ENCODE measurements at regions not wholly inside any gene's neighbourhood (a gene's known extent, or its start where the extent isn't known, plus 50 kb on each side); places are given as distances from the start of the nearest gene placed in this dataset.
"Not testable (repeated sequence)": the region's sequence is repeated elsewhere in the genome, so short reads cannot be mapped to it uniquely, and the experiment has no call there.

DNA sequence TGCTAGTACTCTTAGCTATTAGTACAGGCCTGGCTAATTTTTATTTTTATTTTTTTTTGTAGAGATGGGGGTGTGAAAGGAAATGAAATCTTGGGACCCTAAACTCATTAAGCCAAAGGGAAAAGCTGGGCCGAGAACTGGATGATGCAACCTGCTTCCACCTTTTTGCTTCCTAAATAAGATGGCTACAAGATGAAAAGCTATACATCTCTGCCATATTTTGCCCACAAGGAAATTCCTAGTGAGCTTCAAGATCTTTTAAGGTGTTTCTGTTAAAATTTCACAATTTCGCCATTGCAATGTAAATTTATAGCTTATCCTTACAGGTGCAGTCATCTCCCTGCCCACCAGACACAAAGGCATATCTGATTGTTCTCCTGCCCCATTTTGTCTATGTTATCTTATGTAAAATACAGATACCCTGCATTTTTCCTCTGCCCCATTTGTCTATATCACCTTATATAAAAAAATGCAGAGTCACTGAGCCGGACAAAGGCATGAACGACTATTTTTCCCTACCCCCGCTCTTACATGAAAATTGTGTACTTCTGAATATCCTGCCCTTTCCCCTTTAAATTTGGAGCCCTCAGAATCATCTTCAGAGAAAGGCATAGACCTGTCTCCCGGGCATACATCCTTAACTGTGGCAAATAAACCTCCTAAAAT is 112.0 kb upstream of the SLC38A2 start:
- no peak for DNase-seq

DNA sequence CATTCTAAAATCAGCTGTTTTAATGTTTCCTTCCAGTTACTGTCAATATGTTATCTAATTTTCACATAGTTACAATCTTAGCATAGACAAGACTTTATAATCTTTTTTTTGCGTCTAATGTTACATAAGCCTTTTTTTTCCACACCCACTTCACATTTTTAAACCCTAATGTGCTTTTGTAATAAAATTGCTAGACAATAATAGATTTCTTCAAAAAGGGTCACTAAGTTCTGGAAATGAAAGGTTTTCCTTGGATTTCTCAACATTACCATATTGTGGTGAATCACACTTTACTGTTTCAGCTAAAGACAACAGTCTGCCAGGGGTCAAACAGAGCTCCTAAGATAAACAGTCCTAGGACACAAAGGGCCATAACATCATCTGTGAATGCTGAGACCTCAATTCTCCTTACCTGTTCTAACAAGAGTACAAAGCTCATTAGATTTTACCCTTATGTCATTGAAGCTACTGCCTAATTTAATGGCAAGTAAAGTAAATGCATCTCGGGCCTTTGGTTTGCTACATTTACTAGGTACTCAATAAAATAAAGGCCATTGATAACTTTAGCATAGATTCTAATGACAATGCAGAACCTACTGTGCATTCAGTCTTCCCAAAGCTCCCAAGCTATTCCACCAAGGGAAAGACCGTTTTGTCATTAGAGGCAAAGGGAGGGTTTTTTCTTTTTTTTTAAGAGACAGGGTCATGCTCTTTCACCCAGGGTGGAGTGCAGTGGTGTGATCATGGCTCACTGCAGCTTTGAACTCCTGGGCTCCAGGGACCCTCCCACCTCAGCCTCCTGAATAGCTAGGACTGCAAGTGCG is 111.2 kb upstream of the SLC38A2 start:
- DNase-seq = no peak

DNA sequence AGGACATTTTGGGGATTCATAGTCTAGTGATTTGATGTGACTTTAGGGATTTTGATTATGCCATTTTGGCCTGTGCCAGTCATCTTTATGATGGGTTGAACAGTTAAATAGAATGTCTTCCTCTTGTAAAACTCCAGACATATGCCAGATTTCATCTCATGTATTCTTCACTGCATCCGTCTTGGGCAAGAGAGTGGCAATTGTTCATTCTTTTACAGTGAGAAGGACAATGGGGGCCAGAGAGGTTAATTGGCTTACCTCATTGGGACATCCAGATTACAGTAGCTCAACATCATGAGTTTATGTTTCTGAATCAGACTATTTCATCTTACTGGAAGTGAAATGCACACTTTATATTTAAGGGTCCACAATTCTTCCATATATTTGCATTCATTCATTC is 108.2 kb upstream of the SLC38A2 start:
- DNase-seq = no peak

DNA sequence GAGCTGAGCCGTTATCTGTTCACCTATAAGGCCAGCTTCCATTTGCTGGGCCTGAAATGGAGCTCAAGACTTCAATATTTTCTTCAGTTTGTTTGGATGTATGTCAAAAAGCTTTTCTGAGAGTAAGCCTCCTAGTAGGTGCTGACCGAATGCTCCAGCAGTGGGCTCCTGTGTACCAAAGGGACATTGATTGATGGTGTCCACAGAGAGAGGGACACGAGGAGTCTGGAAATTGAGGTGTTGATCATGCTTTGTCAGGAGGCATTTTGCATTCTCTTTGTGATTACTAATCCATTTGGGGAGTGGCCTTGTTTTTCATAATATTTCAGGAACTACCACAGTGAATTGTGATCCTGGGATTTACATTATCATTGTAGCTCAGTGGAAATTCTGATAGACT is 107.7 kb upstream of the SLC38A2 start:
- DNase-seq = no peak

DNA sequence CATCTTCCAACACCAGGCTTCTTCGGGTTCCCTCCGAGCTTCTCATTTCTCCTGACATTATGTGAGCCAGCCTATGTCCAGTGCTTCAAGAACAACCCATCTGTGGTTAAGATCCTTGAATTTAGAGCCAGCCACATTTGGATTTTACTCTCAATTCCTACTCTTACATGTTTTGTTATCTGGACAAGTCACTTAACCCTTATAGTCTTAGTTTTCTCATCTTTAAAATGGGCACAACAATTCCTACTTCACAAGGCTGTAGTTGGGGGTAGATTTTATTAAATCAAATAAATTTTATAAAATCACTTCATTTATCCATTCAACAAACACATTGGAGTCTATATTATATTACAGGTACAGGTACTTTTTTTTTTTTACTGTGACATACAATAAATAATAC is 105.5 kb upstream of the SLC38A2 start:
- DNase-seq = no peak

DNA sequence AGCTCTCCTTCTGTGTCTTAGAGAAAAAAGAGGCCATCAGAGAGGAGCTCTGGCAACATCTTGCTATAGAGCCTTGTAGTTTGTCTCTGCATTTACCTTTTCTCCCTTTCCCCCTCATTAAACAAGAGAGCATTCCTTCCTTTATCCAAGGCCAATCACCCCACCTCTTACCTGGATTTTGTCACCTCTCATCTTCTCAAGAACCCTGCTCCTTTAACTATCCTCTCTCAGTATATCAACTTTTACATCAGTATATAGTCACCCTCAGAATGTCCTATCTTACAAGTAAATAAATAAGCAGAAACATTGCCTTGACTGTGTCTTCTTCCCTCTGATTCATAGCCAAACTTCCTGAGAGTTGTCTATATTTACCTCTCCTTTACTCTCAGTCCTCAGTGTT is 105.0 kb upstream of the SLC38A2 start:
- DNase-seq = no peak

DNA sequence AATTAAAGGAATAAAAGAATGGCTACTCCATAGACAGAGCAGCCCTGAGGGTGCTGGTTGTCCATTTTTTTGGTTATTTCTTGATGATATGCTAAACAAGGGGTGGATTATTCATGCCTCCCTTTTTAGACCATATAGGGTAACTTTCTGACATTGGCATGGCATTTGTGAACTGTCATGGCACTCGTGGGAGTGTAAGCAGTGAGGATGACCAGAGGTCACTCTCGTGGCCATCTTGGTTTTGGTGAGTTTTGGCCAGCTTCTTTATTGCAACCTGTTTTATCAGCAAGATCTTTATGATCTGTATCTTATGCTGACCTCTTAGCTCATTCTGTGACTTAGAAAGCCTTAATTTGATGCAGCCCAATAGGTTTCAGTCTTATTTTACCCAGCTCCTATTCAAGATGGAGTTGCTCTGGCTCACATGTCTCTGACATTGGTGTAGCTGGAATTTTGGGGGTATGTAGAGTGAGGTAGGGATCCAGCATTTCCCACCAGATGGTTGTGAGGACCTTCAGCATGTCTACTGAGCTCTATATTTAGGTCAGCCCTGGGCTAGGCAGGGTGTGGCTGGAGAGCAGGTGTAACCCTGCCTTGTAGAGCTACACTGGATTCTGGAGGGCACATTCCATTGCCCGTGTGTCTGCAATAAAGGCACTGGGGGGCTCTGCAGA is 103.5 kb upstream of the SLC38A2 start:
- no peak for DNase-seq

DNA sequence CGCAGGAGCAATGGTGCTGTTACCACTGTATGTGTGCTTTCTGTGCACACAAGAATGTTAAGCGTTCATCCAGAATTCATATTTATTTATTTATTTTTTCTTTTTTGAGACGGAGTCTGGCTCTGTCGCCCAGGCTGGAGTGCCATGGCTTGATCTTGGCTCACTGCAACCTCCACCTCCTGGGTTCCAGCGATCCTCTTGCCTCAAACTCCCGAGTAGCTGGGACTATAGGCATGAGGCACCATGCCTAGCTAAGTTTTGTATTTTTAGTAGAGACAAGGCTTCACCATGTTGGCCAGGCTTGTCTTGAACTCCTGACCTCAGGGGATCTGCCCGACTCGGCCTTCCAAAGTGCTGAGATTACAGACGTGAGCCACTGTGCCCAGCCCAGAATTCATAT is 101.8 kb upstream of the SLC38A2 start:
- not testable (repeated sequence) for DNase-seq

DNA sequence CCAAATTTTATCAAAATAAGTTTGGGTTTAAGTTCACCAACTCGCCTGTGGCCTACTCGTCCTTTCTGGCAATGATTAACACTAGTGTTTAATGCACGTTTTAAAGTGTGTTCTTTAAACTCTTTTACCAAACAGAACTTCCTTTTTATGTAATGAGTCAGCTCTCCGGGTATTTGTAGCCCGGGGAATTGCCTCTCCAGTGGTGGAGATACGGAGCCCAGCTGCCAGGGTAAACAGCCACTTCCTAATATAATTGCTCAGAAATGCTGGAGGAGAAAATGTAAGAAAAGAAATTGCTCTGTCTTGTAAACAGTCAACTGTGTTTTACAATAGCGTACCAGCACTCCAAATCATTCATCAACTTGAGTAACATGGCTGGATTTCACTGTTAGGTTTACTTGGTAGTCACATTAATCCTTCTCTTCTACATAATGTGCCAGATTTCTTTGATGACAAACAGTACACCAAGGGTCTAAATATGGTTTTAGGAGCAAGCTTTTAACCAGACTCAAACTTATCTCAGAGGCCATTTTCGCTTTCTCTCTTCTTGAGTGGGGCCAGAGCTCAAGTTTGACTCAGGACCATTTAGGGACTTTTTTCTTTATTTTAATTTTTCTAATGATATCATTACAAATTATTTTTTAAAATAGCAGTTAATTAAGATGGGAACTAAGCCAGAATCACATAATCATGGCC is 101.2 kb upstream of the SLC38A2 start:
- peak; percentile 57 for DNase-seq

DNA sequence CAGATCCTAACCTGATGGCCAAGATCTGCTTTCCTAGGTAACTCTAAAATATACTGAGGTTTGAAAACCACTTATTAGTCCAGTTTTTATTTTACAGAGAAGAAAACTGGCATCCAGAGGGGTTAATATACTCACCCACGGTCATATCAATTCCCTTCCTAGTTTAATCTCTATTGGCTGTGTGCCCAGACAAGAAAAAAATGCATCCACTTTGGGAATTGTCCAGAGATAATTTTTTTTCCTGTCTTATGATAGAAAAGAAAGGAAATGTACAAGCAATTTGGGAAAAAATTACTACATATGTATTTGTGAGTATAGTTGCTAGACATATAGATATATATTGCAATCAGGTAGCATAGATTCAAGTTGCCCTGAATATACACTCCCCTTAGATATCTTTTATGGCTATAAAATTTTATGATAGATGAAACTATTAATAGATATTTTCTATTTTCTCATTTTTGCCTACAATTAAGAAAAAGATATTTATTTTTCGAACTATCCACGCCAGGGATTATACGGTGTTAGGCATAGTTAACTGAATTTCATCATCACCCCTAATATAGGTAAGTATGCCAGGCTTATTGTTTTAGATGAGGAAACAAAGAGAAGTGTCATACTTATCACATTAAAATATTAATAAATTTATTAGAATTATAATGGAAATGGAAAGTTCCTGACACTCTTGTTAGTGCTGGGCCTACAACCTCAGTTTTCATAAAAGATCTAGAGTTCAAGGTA is 100.5 kb upstream of the SLC38A2 start:
- peak; percentile 7 for DNase-seq

DNA sequence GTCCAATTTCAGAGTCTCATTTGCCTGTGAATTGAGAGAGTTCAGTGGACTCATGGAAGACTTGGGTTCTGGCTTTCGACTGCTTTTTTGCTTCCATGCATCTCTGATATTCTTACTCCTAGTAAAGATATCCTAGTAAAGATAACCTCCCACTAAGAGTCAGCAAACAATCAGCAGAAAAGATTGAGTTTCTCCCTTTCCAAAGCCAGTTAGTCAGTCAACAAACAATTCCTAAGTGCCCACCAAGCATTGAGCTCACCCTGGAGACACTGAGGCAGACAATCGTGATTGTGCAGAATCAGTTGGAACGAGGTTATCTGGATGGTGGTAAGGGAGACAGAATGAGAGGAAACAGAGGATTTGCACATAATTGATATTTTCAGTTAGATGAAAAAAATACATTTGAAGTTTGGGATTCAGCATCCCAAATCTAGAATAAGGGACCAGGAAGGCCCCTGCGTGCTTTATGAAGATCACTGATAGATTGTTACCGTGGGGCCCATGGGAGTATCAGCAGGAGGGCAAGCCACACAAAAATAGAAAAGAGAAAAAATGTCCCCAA is 99.7 kb upstream of the SLC38A2 start:
- DNase-seq = no peak

DNA sequence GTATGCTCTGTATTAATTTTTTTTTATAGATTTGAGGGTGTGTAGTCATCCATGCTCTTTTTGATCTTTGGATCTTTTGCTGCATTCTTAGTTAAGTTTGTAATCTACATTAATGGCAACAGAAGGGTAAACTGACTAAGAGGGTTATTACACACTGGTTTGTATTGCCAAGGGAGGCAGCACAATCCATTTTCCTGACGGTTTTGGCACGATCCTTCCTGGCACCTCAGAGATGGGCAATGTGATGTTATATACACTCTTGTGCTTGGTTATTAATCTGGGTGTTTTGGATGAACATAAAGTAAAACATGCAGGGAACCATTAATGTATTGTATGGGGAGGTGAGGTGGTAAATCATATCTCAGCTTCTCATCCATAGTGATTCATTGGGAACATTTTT is 98.8 kb upstream of the SLC38A2 start:
- no peak for DNase-seq

DNA sequence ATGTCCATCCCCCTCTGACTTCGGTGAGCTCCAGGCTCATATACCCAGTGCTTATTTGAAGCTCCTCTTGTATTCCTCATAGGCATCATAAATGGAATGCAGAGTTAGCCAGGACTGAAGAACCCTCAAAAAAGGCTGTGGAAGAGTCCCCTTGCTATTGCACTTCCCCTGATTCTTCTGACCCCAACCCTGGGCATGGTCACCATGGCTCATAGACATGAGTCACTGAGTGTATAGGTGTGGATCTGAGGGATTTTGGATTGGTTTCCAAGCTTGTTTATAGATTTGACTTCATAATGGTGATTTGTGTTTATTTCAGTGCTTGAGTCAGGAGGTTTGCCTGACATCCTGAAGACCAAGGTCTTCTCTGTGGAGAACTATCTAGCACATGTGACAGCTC is 98.4 kb upstream of the SLC38A2 start:
- DNase-seq = no peak

DNA sequence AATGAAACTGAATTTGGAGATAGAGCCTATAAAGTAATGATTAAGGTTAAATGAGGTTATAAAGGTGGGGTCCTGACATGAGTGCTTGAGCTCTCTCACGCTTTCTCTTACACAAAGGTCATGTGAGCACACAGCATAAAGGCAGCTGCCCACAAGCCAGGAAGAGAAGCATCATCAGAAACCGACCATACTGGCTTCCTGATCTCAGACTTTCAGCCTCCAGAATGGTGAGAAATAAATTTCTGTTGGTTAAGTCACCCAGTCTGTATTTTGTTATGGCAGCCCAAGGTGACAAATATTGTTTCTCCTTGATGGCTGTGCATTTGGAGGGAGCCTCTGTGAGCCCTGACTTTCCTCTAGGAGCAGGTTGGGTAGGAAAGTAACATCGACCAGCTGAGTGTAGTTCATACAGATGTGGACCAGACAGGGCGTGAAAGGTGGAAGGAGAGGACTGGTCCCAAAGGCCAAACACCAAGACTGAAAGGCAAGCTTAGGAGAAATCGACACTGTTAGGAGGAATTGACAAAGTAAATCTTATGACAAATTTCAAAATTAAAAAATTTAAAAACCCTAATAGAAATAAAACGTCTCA is 97.6 kb upstream of the SLC38A2 start:
- no peak for DNase-seq

DNA sequence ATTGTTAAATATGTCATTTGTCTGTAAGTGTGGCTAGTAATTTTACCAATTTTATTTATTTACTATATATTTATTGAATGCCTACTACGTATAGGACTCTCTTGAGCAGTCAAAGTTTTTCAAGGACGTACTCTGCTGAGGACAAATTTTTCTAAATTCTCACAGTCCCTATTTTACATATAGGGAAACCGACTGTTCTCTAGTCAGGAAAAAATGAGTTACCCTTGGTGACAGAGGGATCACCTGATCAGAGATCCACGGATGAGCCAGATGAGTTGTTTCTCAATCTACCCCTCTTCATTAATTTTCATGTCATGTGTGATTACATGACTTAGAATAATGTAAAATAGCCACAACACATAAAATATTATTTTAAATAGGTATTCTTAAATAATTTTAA is 96.2 kb upstream of the SLC38A2 start:
- no peak for DNase-seq

DNA sequence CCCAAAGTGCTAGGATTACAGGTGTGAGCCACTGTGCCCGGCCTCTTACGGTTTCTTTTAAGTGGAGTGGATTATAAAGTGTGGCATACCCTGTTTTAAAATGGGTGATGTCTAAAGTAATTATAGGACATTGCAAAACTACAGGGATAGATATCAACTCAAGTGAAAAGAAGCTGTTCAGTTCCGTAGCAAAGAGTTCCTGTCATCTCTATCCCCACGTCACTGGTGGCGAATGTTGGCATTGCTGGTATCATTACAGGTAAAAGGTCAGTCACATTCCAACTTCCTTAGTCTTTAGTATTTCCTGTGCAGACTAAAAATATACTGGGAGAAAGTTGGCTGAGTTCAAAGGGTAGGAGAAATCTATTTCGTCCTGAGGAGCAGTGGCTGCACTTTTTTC is 95.6 kb upstream of the SLC38A2 start:
- DNase-seq = no peak

DNA sequence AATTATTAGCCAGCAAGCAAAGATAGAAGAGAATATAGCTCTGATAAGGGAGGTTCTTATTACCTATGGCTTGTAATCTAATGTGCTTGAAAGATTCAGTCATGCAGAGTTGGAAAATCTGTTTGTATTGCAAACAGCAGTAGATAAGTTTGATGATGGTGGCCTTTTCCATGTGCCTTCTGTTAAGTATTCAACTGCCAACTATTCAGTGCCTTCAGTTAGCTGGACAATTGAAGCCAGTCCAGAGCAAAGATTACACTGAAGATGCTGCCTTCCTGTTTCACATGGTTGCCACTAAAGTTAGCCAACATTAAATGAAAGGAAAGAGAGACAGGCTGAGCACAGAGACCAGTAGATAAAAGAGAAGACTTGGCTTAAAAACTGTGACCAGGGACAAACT is 92.7 kb upstream of the SLC38A2 start:
- no peak for DNase-seq

DNA sequence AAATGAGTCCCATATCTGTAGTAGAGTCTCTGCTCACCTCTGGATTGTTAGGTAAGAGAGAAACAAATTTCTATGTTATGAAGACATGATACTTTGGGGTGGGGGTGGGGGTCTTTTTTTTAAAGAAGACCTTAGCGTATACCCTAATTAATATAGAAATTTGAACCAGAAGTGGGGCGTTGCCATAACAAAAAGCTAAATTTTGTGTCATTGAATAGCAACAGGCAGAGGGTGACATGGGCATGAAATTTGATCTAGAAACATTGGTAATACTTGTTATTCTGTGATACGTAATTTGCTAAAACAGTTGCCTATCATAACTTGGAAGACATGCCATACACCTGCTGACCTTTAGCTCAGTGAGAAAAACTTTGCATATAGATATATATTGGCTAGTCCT is 92.3 kb upstream of the SLC38A2 start:
- DNase-seq = no peak

DNA sequence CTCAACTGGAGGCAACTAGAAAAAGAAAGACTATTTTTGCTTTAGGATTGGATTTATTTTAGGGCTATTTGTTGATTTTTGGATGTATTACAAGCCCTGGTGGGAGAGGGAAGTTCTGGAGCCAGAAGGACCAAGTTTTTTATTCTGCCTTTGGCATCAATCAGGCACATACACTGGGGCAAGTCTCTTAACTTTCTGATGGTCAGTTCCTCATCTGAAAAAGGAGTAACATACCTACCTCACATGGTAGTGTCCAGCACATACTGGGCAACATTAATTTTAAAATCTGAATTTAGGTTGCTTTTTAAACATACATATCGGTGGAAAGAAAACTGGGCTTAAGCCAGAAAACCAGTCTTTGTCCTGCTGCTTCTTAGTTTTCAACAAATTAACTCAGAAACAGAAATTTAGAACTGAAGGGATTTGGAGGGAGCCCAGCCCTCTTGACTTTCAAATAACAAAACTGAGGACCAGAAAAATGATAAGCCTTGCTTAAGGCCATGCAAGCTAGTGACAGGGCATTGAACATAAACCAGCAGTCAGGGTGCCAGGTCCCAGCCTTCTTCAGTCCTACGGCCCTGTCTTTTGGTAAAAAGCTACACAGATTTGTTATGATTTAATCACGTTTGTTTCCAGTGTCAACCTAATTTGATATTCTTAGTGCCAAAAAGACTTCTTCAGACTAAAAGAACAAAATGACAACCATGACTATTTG is 90.2 kb upstream of the SLC38A2 start:
- no peak for DNase-seq

DNA sequence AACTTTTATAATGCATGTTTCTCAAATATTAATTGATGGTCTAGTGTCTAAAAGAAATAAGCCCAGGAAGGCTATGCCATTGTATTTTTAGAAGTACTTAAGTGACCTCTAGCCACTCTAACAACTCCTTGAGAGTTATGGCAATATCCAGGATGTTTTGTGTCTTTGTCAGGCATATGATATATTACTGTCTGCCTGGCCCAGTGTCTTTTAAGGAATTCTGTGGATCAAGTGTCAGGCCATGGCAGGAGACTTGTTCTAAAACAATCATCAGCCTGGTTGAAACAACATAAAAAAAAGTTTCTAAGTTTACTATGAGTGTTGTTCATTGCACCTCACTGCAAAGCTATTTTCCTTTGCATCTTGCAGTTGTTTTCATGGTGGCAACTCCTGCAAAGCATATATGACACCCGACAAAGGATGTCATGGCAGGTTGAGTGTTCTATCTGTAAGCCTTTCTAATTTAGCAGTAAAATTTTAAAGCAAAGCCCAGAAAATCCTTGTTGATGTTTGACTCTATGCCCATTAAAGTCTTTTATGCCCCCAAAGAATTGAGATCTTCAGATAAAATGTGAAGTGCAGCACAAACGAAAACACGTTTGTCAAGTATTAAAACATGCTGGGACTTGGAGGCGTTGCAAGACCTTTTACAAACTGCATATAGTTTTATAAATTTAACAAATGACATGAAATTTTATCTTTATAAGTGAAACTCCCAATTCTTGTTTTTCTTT is 89.5 kb upstream of the SLC38A2 start:
- no peak for DNase-seq

DNA sequence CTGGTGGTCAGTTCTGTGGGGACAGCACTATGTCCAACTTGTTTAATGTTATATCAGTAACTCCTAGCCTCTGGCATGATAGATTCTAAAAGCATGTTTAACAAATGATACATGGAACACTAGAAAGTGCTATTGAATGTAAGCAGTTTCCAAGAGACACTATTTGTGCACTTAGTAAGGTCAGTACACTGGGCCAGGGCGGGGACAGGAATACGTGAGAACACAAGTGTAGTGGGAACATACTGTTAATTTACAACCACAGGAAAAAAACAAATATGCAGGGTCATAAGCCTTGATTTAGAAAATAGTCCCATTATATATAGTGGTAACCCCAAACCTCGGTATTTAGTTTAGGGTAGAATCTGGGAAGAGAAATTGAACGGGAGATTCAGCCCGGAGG is 88.9 kb upstream of the SLC38A2 start:
- no peak for DNase-seq

Data from NCI-H510A treated with DMSO at 0.1 percent for 48 hours (cell line).